GM23248 (cell line): ENCODE measurements at regions not wholly inside any gene's neighbourhood (a gene's known extent, or its start where the extent isn't known, plus 50 kb on each side); places are given as distances from the start of the nearest gene placed in this dataset.
"Not testable (repeated sequence)": the region's sequence is repeated elsewhere in the genome, so short reads cannot be mapped to it uniquely, and the experiment has no call there.

Experiments
- DNase-seq: peaks from one replicate; pipeline ENCODE4 v3.0.0-alpha.2; 2015
- H2AFZ ChIP-seq: fragments of 200-600 bp; sonication (generic); 2 replicates; pipeline ENCODE4 v1.6.1; 2016; ENCODE audit warnings: antibody characterized with exemption
- H3F3A ChIP-seq: fragments of 200-600 bp; sonication (generic); 2 replicates; pipeline ENCODE4 v1.6.1; 2016; ENCODE audit warnings: mild to moderate bottlenecking, antibody characterized with exemption, mixed run types; ENCODE audit not compliant: insufficient read depth
- H3K27ac ChIP-seq: fragments of 200-600 bp; sonication (generic); 2 replicates; pipeline ENCODE4 v1.5.1; 2016; ENCODE audit warnings: mild to moderate bottlenecking
- H3K27me3 ChIP-seq: fragments of 200-600 bp; sonication (generic); replicated peaks from 2 replicates; pipeline ENCODE4 v1.6.1; 2016; ENCODE audit warnings: mild to moderate bottlenecking; ENCODE audit not compliant: insufficient read depth
- H3K36me3 ChIP-seq: fragments of 200-600 bp; sonication (generic); 2 replicates; pipeline ENCODE4 v1.6.1; 2016; ENCODE audit warnings: low read depth, mild to moderate bottlenecking
- H3K4me1 ChIP-seq: fragments of 200-600 bp; sonication (generic); 2 replicates; pipeline ENCODE4 v1.6.1; 2016; ENCODE audit warnings: mild to moderate bottlenecking; ENCODE audit not compliant: insufficient read depth
- H3K4me2 ChIP-seq: fragments of 200-600 bp; sonication (generic); one replicate; pipeline ENCODE4 v1.6.1; 2016; ENCODE audit warnings: mild to moderate bottlenecking; ENCODE audit not compliant: unreplicated experiment
- H3K4me3 ChIP-seq: fragments of 200-600 bp; sonication (generic); 2 replicates; pipeline ENCODE4 v1.5.1; 2016; ENCODE audit warnings: mild to moderate bottlenecking
- H3K79me2 ChIP-seq: fragments of 200-600 bp; sonication (generic); 2 replicates; pipeline ENCODE4 v1.6.1; 2016; ENCODE audit warnings: mild to moderate bottlenecking; ENCODE audit not compliant: insufficient read depth
- H3K9ac ChIP-seq: fragments of 200-600 bp; sonication (generic); 2 replicates; pipeline ENCODE4 v1.6.1; 2016; ENCODE audit warnings: mild to moderate bottlenecking
- H3K9me2 ChIP-seq: fragments of 200-600 bp; sonication (generic); 2 replicates; pipeline ENCODE4 v1.6.1; 2016; ENCODE audit warnings: mixed run types, mild to moderate bottlenecking, moderate library complexity; ENCODE audit not compliant: insufficient read depth
- H3K9me3 ChIP-seq: fragments of 200-600 bp; sonication (generic); one replicate; pipeline ENCODE4 v1.6.1; 2017; ENCODE audit warnings: low read depth
- H4K20me1 ChIP-seq: fragments of 200-600 bp; sonication (generic); 2 replicates; pipeline ENCODE4 v1.6.0; 2016; ENCODE audit not compliant: insufficient read depth
- EZH2 ChIP-seq: fragments of 200-600 bp; sonication (generic); IDR thresholded peaks from 2 replicates; pipeline ENCODE4 v1.6.1; 2018; ENCODE audit warnings: antibody characterized with exemption, mild to moderate bottlenecking; ENCODE audit not compliant: insufficient read depth, poor library complexity, severe bottlenecking
- EZH2phosphoT487 ChIP-seq: fragments of 200-600 bp; sonication (generic); IDR thresholded peaks from 2 replicates; pipeline ENCODE4 v1.6.1; 2018; ENCODE audit warnings: antibody characterized with exemption, moderate library complexity, mild to moderate bottlenecking, low read depth; ENCODE audit not compliant: insufficient read depth
- WGBS, 2 experiments: methylation state at CpG; one replicate each; pipeline ENCODE4 v1.1.6; 2015 to 2017; ENCODE audit warnings: low lambda C conversion rate in 2 of 2, low coverage in 1 of 2; ENCODE audit errors: missing lambda C conversion rate in 2 of 2; 5-methylcytosine and 5-hydroxymethylcytosine counted together
- in situ Hi-C: fragments of 300-500 bp; cut with MboI; formaldehyde crosslinking; loops from 2 replicates; pipeline ENCODE4 v1.15.0; 2020

DNA sequence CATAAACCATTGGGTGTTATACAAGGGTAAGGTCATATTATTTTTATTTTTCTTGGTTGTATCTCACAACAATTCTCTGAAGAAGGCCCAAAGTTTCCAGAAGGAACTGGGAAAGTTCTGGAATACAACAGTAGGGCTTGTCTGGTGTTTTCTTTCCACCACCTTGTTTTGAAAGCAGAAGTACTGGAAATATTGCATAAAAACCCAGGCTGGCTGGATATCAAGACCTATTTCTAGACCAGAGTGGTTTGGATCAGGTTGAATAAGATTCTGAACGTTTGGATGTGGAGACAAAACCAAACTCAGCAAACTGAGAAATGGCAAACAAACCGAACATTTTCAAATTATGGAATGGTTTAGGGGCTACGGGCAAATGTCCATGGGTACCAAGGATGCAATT is 182.6 kb upstream of the FZD8 start:
- TF ChIP-seq EZH2phosphoT487 (no peak), EZH2 (no peak)
- H3K27me3 ChIP-seq = no peaks in the 10 kb centered on the region
- peaks cover 11% of the 10 kb centered on the region for H3K4me1 ChIP-seq
- H3K4me3 ChIP-seq = no peak overlapping the region
- no peak overlapping the region for H3K9ac ChIP-seq
- peaks cover 11% of the 10 kb centered on the region for H3F3A ChIP-seq
- no peak overlapping the region for H3K27ac ChIP-seq
- WGBS, 2 experiments = 26 to 31% methylated on average over 3 of the region's 3 CpGs
- no peaks in the 10 kb centered on the region for H3K9me2 ChIP-seq
- H3K9me3 ChIP-seq = no peaks in the 10 kb centered on the region
- H3K36me3 ChIP-seq = no peaks in the 10 kb centered on the region
- no peak overlapping the region for H3K4me2 ChIP-seq
- H3K79me2 ChIP-seq = no peaks in the 10 kb centered on the region
- H4K20me1 ChIP-seq = no peaks in the 10 kb centered on the region
- H2AFZ ChIP-seq = no peak overlapping the region
- DNase-seq = no peak
- in situ Hi-C loops = no loop called here

DNA sequence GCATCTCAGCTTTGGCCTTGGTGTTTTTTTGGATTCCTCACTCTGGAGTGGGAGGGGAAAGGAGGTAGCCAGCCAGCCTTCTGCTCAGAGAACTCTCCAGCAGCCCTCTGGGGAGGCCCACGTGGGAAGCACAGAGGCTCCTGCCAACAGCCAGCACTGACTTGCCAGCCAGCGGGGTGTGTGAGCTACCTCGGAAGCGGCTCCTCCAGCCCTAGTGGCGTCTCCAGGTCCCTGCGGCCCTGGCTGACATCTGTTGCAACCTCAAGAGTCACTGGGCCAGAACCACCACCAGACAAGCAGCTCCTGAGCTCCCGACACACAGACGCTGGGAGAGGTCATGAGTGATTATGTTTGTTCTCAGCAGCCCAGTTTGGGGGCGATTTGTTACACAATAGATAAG is 180.2 kb upstream of the FZD8 start:
- Histone ChIP-seq H3F3A (peaks cover 11% of the 10 kb centered on the region), H3K4me1 (peaks cover 11% of the 10 kb centered on the region), H3K36me3 (no peaks in the 10 kb centered on the region), H3K4me3 (no peak overlapping the region), H3K27me3 (no peaks in the 10 kb centered on the region), H3K9me3 (no peaks in the 10 kb centered on the region), H3K9me2 (no peaks in the 10 kb centered on the region), H3K9ac (peak overlapping the region; percentile 19; the same call in 1 of the 2 replicates), H2AFZ (peak overlapping the region; percentile 43), H3K79me2 (no peaks in the 10 kb centered on the region), H3K27ac (peak overlapping the region; percentile 64), H3K4me2 (peak overlapping the region; percentile 41), H4K20me1 (no peaks in the 10 kb centered on the region)
- 1% methylated on average over 9 of the region's 9 CpGs for WGBS, 2 experiments
- DNase-seq = peak; percentile 97
- in situ Hi-C loops = no loop called here
- TF ChIP-seq EZH2 = no peak
- no peak for TF ChIP-seq EZH2phosphoT487

DNA sequence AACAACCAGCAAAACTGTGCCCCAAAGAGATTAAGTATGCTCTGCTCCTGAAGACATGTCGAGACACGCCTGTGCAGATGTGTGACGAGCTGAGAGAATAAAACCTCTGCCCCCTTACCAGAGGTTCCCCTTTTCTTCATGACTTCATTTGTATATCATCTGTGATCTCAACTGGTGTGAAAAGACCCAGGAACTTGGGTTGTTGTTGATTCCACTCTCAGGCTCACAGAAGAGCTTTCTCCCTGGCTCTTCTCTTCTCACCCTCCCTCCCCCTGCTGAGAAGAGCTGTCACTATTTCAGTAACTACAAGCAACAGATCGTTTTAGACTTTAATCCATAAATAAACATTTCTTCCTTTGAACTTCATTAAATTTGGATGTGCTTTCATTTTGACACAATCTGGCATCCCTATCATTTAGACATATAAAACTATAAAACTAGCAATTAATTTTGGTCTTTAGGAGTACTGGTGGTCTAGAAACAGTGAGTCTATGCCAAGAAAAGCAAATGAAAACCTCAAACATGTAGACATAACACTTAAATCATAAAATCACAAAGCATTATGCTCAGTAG is 179.3 kb upstream of the FZD8 start:
- no peak for DNase-seq
- no peak overlapping the region for H2AFZ ChIP-seq

DNA sequence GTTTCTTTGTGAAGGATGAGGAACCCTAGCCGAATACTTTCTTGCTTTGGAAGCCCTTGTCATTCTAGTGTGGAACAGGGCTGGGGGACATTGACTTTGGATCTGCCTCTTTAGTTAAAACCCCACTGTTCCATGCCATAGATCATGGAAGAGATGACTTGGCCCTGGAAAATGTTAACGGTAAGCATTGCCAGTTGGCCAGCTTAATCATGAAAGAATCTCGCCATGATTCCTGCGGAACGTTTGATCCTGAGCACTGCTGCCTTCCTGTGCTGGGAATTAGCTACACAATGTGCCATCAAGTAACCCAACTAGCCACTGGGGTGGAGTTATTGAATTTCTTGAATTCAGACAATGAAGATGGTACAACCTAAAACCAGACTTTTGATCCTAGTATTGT is 177.6 kb upstream of the FZD8 start:
- Histone ChIP-seq H3K27me3 (no peaks in the 10 kb centered on the region), H3K9me2 (no peaks in the 10 kb centered on the region), H3K4me3 (no peak overlapping the region), H3K4me1 (peaks cover 11% of the 10 kb centered on the region), H3F3A (peaks cover 11% of the 10 kb centered on the region), H3K36me3 (no peaks in the 10 kb centered on the region), H3K27ac (no peak overlapping the region), H3K79me2 (no peaks in the 10 kb centered on the region), H4K20me1 (no peaks in the 10 kb centered on the region), H3K4me2 (no peak overlapping the region), H3K9me3 (no peaks in the 10 kb centered on the region), H3K9ac (no peak overlapping the region), H2AFZ (no peak overlapping the region)
- TF ChIP-seq EZH2 = no peak
- in situ Hi-C loops = no loop called here
- DNase-seq = no peak
- 89 to 92% methylated on average over 5 of the region's 5 CpGs for WGBS, 2 experiments

More for the DNA sequence above, 179.3 kb upstream of the FZD8 start:
- Histone ChIP-seq H3K36me3 (no peaks in the 10 kb centered on the region), H3K27ac (no peak overlapping the region), H3K9me2 (no peaks in the 10 kb centered on the region), H4K20me1 (no peaks in the 10 kb centered on the region), H3K27me3 (no peaks in the 10 kb centered on the region), H3K4me3 (no peak overlapping the region), H3K79me2 (no peaks in the 10 kb centered on the region), H3F3A (peaks cover 11% of the 10 kb centered on the region), H3K4me2 (no peak overlapping the region), H3K9ac (no peak overlapping the region), H3K9me3 (no peaks in the 10 kb centered on the region), H3K4me1 (peaks cover 11% of the 10 kb centered on the region)
- WGBS, 2 experiments = 70 to 71% methylated on average over 4 of the region's 4 CpGs
- TF ChIP-seq EZH2 (no peak), EZH2phosphoT487 (no peak)
- in situ Hi-C loops = no loop called here

DNA sequence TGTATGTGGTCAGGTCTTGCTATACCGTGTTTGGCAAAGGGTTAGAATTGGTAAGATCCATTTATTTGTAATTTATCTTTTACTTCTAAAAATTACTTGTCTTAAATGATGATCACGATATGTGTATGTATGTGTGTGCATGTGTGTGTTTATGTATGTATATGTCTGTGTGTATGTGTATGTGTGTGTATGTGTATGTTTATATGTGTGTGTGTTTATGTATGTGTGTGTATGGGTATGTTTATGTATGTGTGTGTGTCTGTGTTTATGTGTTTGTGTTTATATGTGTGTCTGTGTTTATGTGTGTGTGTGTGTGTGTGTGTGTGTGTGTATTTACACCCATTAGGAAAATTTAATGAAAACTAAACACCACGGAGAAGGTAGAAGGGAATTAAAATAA is 176.9 kb upstream of the FZD8 start:
- no peak overlapping the region for H3K4me3 ChIP-seq
- peaks cover 11% of the 10 kb centered on the region for H3K4me1 ChIP-seq
- H2AFZ ChIP-seq = no peak overlapping the region
- in situ Hi-C loops = no loop called here
- no peak overlapping the region for H3K9ac ChIP-seq
- no peaks in the 10 kb centered on the region for H3K36me3 ChIP-seq
- no peak overlapping the region for H3K27ac ChIP-seq
- no peak for TF ChIP-seq EZH2phosphoT487
- TF ChIP-seq EZH2 = no peak
- no peak for DNase-seq
- no peaks in the 10 kb centered on the region for H3K27me3 ChIP-seq
- WGBS, 2 experiments = 78 to 85% methylated on average over 3 of the region's 3 CpGs
- H3K9me3 ChIP-seq = no peaks in the 10 kb centered on the region
- H4K20me1 ChIP-seq = no peaks in the 10 kb centered on the region
- H3K4me2 ChIP-seq = no peak overlapping the region
- no peaks in the 10 kb centered on the region for H3K79me2 ChIP-seq
- H3F3A ChIP-seq = peaks cover 11% of the 10 kb centered on the region
- no peaks in the 10 kb centered on the region for H3K9me2 ChIP-seq

DNA sequence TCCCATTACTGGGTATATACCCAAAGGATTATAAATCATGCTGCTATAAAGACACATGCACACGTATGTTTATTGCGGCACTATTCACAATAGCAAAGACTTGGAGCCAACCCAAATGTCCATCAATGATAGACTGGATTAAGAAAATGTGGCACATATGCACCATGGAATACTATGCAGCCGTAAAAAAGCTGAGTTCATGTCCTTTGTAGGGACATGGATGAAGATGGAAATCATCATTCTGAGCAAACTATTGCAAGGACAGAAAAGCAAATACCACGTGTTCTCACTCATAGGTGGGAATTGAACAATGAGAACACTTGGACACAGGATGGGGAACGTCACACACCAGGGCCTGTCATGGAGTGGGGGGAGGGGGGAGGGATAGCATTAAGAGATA is 175.0 kb upstream of the FZD8 start:
- H3K27me3 ChIP-seq, H3K4me2 ChIP-seq, H3K9ac ChIP-seq, H3K27ac ChIP-seq, DNase-seq, H3F3A ChIP-seq, H3K4me1 ChIP-seq, H3K9me3 ChIP-seq, H3K4me3 ChIP-seq, H3K36me3 ChIP-seq, H2AFZ ChIP-seq, H4K20me1 ChIP-seq, H3K79me2 ChIP-seq, in situ Hi-C loops, H3K9me2 ChIP-seq: not testable (repeated sequence)
- WGBS, 2 experiments = 66 to 68% methylated on average over 3 to 4 of the region's 5 CpGs
